Osteoblast (primary cell): ENCODE measurements at regions not wholly inside any gene's neighbourhood (a gene's known extent, or its start where the extent isn't known, plus 50 kb on each side); places are given as distances from the start of the nearest gene placed in this dataset.
"Not testable (repeated sequence)": the region's sequence is repeated elsewhere in the genome, so short reads cannot be mapped to it uniquely, and the experiment has no call there.

Experiments
- DNase-seq: peaks from one replicate; pipeline ENCODE4 v3.0.0; 2011; ENCODE audit warnings: low spot score, mixed read lengths; ENCODE audit not compliant: insufficient read length; ENCODE audit errors: missing footprints
- H2AFZ ChIP-seq: 2 replicates; pipeline ENCODE4 v1.6.0; 2011; ENCODE audit warnings: mild to moderate bottlenecking, low read length
- H3K27ac ChIP-seq: 2 replicates; pipeline ENCODE4 v1.5.1; 2011; ENCODE audit warnings: mild to moderate bottlenecking, low read depth, low read length, moderate library complexity
- H3K27me3 ChIP-seq: 2 replicates; pipeline ENCODE4 v1.6.0; 2012; ENCODE audit warnings: mild to moderate bottlenecking, control low read depth, inconsistent platforms, low read length, moderate library complexity; ENCODE audit not compliant: insufficient read depth
- H3K36me3 ChIP-seq: 2 replicates; pipeline ENCODE4 v1.5.1; 2011; ENCODE audit warnings: mild to moderate bottlenecking, low read length, control low read depth, moderate library complexity; ENCODE audit not compliant: insufficient read depth
- H3K4me1 ChIP-seq: 2 replicates; pipeline ENCODE4 v1.5.1; 2011; ENCODE audit warnings: mild to moderate bottlenecking, low read length, control low read depth, moderate library complexity; ENCODE audit not compliant: insufficient read depth
- H3K4me2 ChIP-seq: 2 replicates; pipeline ENCODE4 v1.6.0; 2011; ENCODE audit warnings: mild to moderate bottlenecking, low read length; ENCODE audit not compliant: insufficient read depth
- H3K4me3 ChIP-seq: fragments of 200-600 bp; sonication (generic); 3 replicates; pipeline ENCODE4 v1.5.1; 2012; ENCODE audit warnings: mild to moderate bottlenecking, low read length, inconsistent platforms; ENCODE audit not compliant: insufficient read depth
- H3K79me2 ChIP-seq: 2 replicates; pipeline ENCODE4 v1.6.0; 2012; ENCODE audit warnings: mild to moderate bottlenecking, low read length, control low read depth, inconsistent platforms; ENCODE audit not compliant: insufficient read depth
- H3K9me3 ChIP-seq: 2 replicates; pipeline ENCODE4 v1.5.1; 2011; ENCODE audit warnings: low read depth, low read length, control low read depth
- H4K20me1 ChIP-seq: 2 replicates; pipeline ENCODE4 v1.6.0; 2012; ENCODE audit warnings: mild to moderate bottlenecking, low read length, control low read depth; ENCODE audit not compliant: insufficient read depth
- CTCF ChIP-seq: IDR thresholded peaks from 2 replicates; pipeline ENCODE4 v1.5.1; 2011; ENCODE audit warnings: mild to moderate bottlenecking, low read depth, low read length, moderate library complexity; ENCODE audit errors: extremely low read depth

DNA sequence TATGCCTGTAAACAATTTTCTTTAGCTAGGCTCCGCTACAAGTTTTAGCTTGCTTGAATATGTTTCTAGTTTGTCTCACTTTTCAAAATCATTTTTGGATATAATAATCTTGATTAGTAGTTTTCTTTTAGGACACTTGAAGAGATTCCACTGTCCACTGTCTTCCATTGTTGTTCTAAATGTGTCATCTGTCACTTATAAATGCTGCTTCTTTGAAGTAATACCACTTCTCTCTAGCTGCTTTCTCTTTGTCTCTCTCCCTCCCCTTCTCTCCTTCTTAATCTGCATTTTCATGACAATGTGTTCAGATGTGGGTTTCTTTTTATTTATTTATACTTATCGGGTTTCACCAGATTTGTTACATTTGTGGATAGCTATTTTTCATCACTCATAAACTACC, 73.7 kb upstream of the DPP10 start:
- Histone ChIP-seq H3K4me2 (no peak overlapping the region), H3K79me2 (no peaks in the 10 kb centered on the region), H4K20me1 (no peaks in the 10 kb centered on the region), H3K27ac (no peak overlapping the region), H3K36me3 (no peaks in the 10 kb centered on the region), H3K27me3 (no peaks in the 10 kb centered on the region), H3K4me1 (no peaks in the 10 kb centered on the region), H3K4me3 (no peak overlapping the region), H2AFZ (no peak overlapping the region), H3K9me3 (peaks cover 5% of the 10 kb centered on the region)
- TF ChIP-seq CTCF: no peak
- no peak for DNase-seq

DNA sequence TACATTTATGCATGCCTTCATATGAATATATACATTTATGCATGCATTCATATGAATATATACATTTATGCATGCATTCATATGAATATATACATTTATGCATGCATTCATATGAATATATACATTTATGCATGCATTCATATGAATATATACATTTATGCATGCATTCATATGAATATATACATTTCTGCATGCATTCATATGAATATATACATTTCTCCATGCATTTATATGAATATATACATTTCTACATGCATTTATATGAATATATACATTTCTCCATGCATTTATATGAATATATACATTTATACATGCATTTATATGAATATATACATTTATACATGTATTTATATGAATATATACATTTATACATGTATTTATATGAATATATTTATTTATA, 70.7 kb upstream of the DPP10 start:
- not testable (repeated sequence) for H3K4me3 ChIP-seq, H3K36me3 ChIP-seq, H3K79me2 ChIP-seq, H3K4me2 ChIP-seq, H3K4me1 ChIP-seq, H3K27me3 ChIP-seq, DNase-seq, H3K9me3 ChIP-seq, H4K20me1 ChIP-seq, H3K27ac ChIP-seq, H2AFZ ChIP-seq

GRCh38 chr2:114373591-114373990, 68.8 kb upstream of the DPP10 start:
- Histone ChIP-seq H3K36me3 (no peaks in the 10 kb centered on the region), H3K4me2 (no peak overlapping the region), H3K4me3 (no peak overlapping the region), H3K9me3 (no peaks in the 10 kb centered on the region), H3K27ac (no peak overlapping the region), H3K27me3 (no peaks in the 10 kb centered on the region), H2AFZ (no peak overlapping the region), H3K79me2 (no peaks in the 10 kb centered on the region), H4K20me1 (no peaks in the 10 kb centered on the region), H3K4me1 (no peaks in the 10 kb centered on the region)
- DNase-seq: no peak
- no peak for TF ChIP-seq CTCF

- no peak overlapping the region for H3K4me3 ChIP-seq
- TF ChIP-seq CTCF: no peak
These were observed 58.0 kb upstream of the DPP10 start for GRCh38 chr2:114384441-114384840.

GRCh38 chr2:114389021-114389420, 53.4 kb upstream of the DPP10 start:
- no peak overlapping the region for H3K27ac ChIP-seq
- no peaks in the 10 kb centered on the region for H4K20me1 ChIP-seq
- no peaks in the 10 kb centered on the region for H3K27me3 ChIP-seq
- no peak for TF ChIP-seq CTCF
- H3K4me2 ChIP-seq: no peak overlapping the region
- H3K79me2 ChIP-seq: no peaks in the 10 kb centered on the region
- H3K9me3 ChIP-seq: peaks cover 2% of the 10 kb centered on the region
- H3K4me3 ChIP-seq: no peak overlapping the region
- DNase-seq: no peak
- H3K36me3 ChIP-seq: no peaks in the 10 kb centered on the region
- H3K4me1 ChIP-seq: no peaks in the 10 kb centered on the region
- no peak overlapping the region for H2AFZ ChIP-seq

More at GRCh38 chr2:114384441-114384840, 58.0 kb upstream of the DPP10 start:
- Histone ChIP-seq H3K27me3 (no peaks in the 10 kb centered on the region), H4K20me1 (no peaks in the 10 kb centered on the region), H3K27ac (no peak overlapping the region), H3K4me2 (no peak overlapping the region), H3K9me3 (no peaks in the 10 kb centered on the region), H3K4me1 (no peaks in the 10 kb centered on the region), H2AFZ (no peak overlapping the region), H3K79me2 (no peaks in the 10 kb centered on the region), H3K36me3 (no peaks in the 10 kb centered on the region)
- no peak for DNase-seq
